Fibroblast of gingiva (primary cell): ENCODE measurements at regions not wholly inside any gene's neighbourhood (a gene's known extent, or its start where the extent isn't known, plus 50 kb on each side); places are given as distances from the start of the nearest gene placed in this dataset.

Experiments used
- DNase-seq: peaks from one replicate; pipeline ENCODE4 v3.0.0-alpha.2; 2011; ENCODE audit warnings: low read depth

- no peak for DNase-seq
Observed at GRCh38 chr10:47053081-47053798, 142.0 kb downstream of the PTPN20 start.

GRCh38 chr10:47054974-47055373, 143.7 kb downstream of the PTPN20 start:
- DNase-seq: no peak

GRCh38 chr10:47055386-47056246, 144.4 kb downstream of the PTPN20 start:
- DNase-seq: no peak

- DNase-seq: no peak
Observed at GRCh38 chr10:47056247-47056510, 145.0 kb downstream of the PTPN20 start.

GRCh38 chr10:47057471-47057870, 146.2 kb downstream of the PTPN20 start:
- no peak for DNase-seq

GRCh38 chr10:47058032-47058702, 146.9 kb downstream of the PTPN20 start:
- DNase-seq: no peak

GRCh38 chr10:47058961-47059391, 147.7 kb downstream of the PTPN20 start:
- no peak for DNase-seq

GRCh38 chr10:47059606-47060311, 148.5 kb downstream of the PTPN20 start:
- DNase-seq: no peak

GRCh38 chr10:47060356-47060755, 149.1 kb downstream of the PTPN20 start:
- DNase-seq: no peak

- no peak for DNase-seq
Observed at GRCh38 chr10:47060993-47061500, 149.8 kb downstream of the PTPN20 start.

GRCh38 chr10:47061776-47062175, 150.5 kb downstream of the PTPN20 start:
- DNase-seq: no peak

- DNase-seq: no peak
Observed at GRCh38 chr10:47062441-47063200, 151.4 kb downstream of the PTPN20 start.

- no peak for DNase-seq
Observed at GRCh38 chr10:47063858-47064257, 152.6 kb downstream of the PTPN20 start.

- DNase-seq: no peak
Observed at GRCh38 chr10:47065903-47066302, 154.7 kb downstream of the PTPN20 start.

GRCh38 chr10:47067949-47068940, 157.0 kb downstream of the PTPN20 start:
- no peak for DNase-seq

GRCh38 chr10:47070541-47070940, 159.3 kb downstream of the PTPN20 start:
- DNase-seq: no peak

GRCh38 chr10:47071891-47072290, 160.7 kb downstream of the PTPN20 start:
- DNase-seq: no peak

GRCh38 chr10:47073967-47074366, 162.7 kb downstream of the PTPN20 start:
- DNase-seq: no peak

GRCh38 chr10:47076949-47077361, 165.7 kb downstream of the PTPN20 start:
- DNase-seq: no peak

- no peak for DNase-seq
Observed at GRCh38 chr10:47077386-47077785, 166.2 kb downstream of the PTPN20 start.
